Cardiac muscle cell (in vitro differentiated cells and primary cell): ENCODE measurements at regions not wholly inside any gene's neighbourhood (a gene's known extent, or its start where the extent isn't known, plus 50 kb on each side); places are given as distances from the start of the nearest gene placed in this dataset.

ENCODE experiments used
- DNase-seq, 2 donors: peaks; one replicate each; pipeline versions ENCODE4 v3.0.0 to v3.0.0-alpha.2; 2010 to 2017; ENCODE audit warnings: low read depth in 1 of 2, low spot score in 1 of 2
- H3K27ac ChIP-seq: fragments of 200-600 bp; sonication (generic); 2 replicates; pipeline ENCODE4 v1.5.1; 2016
- H3K27me3 ChIP-seq: fragments of 200-600 bp; sonication (generic); 2 replicates; pipeline ENCODE4 v1.6.0; 2016; ENCODE audit warnings: control low read depth
- H3K36me3 ChIP-seq: fragments of 200-600 bp; sonication (generic); 2 replicates; pipeline ENCODE4 v1.5.1; 2016; ENCODE audit warnings: control low read depth
- H3K4me1 ChIP-seq: fragments of 200-600 bp; sonication (generic); 2 replicates; pipeline ENCODE4 v1.8.1; 2017; ENCODE audit warnings: low read depth, mild to moderate bottlenecking, mixed run types
- H3K4me3 ChIP-seq: fragments of 200-600 bp; sonication (generic); 2 replicates; pipeline ENCODE4 v1.5.1; 2016; ENCODE audit warnings: mild to moderate bottlenecking
- H3K9me3 ChIP-seq: fragments of 200-600 bp; sonication (generic); 2 replicates; pipeline ENCODE4 v1.5.1; 2017; ENCODE audit warnings: low read depth, mild to moderate bottlenecking, control low read depth
- TF ChIP-seq, protein P1 (sequence below): IDR thresholded peaks from 2 replicates; pipeline ENCODE4 v1.5.1; 2012; ENCODE audit warnings: low read depth, mild to moderate bottlenecking, low read length

DNA sequence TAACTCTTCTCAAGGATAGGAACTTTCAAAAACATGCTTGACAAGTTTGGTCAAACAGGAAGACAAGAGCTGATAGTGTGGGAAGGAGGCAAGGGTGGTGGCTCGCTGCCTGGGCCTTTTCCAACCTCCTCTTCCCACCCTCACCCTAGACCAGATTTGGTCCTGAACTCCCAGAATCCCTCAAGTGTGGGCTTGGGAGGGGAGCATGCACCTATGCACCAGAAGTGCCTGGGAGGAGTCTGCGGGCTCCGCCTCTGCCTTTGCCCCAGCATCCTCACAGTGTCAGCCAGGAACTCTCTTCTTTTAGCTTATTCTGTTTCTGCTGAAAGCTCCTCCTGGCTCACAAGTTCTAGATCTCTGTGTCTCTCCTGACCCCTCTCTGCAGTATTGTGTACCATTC lies 126.2 kb upstream of the MRPS22 start:
- no peak for DNase-seq
- no peak overlapping the region for H3K4me3 ChIP-seq

DNA sequence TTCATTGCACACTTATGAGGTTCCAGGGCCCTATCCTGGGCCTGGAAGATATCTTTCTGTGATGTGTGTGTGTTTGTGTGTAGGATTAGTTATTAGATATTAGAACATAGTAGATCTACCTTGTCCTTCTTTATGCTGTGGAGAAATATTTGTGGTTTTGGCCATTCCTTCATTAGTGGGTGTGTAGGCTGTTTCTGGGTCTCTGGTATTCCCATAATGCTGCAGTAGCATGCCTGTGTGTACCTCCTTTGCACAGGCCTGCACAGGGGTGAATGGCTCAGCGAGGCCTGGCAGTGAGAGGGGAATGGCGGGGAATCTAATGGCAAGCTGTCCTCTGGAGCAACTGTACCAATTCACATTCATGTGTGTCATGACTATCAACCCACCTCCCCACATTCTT lies 125.8 kb upstream of the MRPS22 start:
- TF ChIP-seq, protein P1, sequence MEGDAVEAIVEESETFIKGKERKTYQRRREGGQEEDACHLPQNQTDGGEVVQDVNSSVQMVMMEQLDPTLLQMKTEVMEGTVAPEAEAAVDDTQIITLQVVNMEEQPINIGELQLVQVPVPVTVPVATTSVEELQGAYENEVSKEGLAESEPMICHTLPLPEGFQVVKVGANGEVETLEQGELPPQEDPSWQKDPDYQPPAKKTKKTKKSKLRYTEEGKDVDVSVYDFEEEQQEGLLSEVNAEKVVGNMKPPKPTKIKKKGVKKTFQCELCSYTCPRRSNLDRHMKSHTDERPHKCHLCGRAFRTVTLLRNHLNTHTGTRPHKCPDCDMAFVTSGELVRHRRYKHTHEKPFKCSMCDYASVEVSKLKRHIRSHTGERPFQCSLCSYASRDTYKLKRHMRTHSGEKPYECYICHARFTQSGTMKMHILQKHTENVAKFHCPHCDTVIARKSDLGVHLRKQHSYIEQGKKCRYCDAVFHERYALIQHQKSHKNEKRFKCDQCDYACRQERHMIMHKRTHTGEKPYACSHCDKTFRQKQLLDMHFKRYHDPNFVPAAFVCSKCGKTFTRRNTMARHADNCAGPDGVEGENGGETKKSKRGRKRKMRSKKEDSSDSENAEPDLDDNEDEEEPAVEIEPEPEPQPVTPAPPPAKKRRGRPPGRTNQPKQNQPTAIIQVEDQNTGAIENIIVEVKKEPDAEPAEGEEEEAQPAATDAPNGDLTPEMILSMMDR = no peak
- no peak overlapping the region for H3K27ac ChIP-seq
- no peaks in the 10 kb centered on the region for H3K36me3 ChIP-seq
- no peaks in the 10 kb centered on the region for H3K4me1 ChIP-seq
- H3K9me3 ChIP-seq = no peaks in the 10 kb centered on the region
- DNase-seq = no peak
- H3K4me3 ChIP-seq = no peak overlapping the region
- H3K27me3 ChIP-seq = peaks cover 2% of the 10 kb centered on the region

More for the DNA sequence above, 126.2 kb upstream of the MRPS22 start:
- H3K27me3 ChIP-seq = peaks cover 2% of the 10 kb centered on the region
- no peaks in the 10 kb centered on the region for H3K36me3 ChIP-seq
- H3K4me1 ChIP-seq = no peaks in the 10 kb centered on the region
- TF ChIP-seq, protein P1 = no peak
- H3K27ac ChIP-seq = no peak overlapping the region
- no peaks in the 10 kb centered on the region for H3K9me3 ChIP-seq

DNA sequence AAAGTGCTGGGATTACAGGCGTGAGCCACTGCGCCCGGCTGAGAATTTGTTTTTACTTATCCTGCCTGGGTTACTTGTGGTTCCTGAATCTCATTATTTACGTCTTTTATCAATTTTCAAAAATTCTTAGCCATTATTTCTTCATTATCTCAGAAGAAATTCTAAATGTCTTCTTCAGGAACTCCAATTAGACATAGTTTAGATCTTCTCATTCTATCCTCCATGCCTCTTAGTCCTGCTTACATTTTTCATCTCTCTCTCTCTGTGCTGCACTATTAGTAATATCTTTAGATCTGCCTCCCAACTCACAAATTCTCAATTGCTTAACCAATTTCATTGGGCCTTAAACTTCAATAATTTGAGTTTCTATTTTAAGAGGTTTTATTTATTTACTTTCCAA lies 124.4 kb upstream of the MRPS22 start:
- peaks cover 2% of the 10 kb centered on the region for H3K27me3 ChIP-seq
- no peaks in the 10 kb centered on the region for H3K9me3 ChIP-seq
- TF ChIP-seq, protein P1 = no peak
- no peaks in the 10 kb centered on the region for H3K4me1 ChIP-seq
- H3K36me3 ChIP-seq = no peaks in the 10 kb centered on the region
- no peak for DNase-seq
- no peak overlapping the region for H3K27ac ChIP-seq
- H3K4me3 ChIP-seq = no peak overlapping the region

DNA sequence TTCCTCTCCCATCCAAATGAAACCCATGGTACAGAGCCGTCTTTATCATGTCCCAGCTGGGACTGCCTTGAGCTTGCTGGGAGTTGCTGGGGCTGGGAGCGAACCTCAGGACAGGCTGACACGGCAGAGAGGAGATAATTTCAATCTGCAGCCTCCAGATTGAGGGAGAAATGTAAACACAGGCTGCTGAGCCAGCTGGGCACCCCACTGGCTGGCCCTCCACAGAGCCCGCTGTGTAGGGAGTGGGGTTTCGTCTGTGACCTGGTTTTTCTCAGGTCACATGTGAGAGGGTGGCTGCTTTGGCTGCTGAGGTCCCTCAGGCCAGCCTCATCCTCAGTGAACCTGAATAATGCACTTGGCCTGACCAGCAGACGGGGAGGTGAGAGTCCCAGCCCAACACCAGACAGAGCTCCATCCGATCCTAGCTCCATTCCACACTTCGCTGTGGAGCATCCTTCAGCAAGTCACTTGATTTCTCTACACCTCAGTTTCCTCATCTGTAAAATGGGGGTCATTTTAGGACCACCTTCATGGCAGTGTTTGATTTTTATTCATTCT lies 121.6 kb upstream of the MRPS22 start:
- no peak for DNase-seq
- no peaks in the 10 kb centered on the region for H3K9me3 ChIP-seq
- no peaks in the 10 kb centered on the region for H3K27me3 ChIP-seq
- H3K36me3 ChIP-seq = no peaks in the 10 kb centered on the region
- no peak overlapping the region for H3K27ac ChIP-seq
- no peak overlapping the region for H3K4me3 ChIP-seq
- TF ChIP-seq, protein P1 = no peak
- peaks cover 5% of the 10 kb centered on the region for H3K4me1 ChIP-seq

DNA sequence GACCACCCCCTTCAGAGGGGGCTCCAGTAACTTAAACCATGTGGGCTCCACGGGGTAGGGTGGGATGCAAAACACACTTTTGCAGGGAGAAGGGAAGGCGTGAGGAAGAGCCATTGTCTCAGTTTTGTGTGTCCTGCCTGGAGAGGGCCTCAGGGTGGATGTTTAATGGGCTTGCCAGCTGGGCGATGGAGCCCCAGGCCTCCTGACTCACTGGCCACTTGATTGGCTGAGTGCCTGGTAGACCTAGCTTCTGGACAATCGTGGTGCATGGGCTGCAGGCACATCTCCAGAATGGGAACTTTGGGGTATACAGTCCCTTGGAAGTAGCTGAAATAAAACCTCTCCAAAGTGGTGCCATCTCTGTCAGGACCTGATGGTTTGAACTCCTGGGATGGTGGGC lies 118.3 kb upstream of the MRPS22 start:
- Histone ChIP-seq H3K4me3 (no peak overlapping the region), H3K9me3 (no peaks in the 10 kb centered on the region), H3K27me3 (no peaks in the 10 kb centered on the region), H3K4me1 (peaks cover 7% of the 10 kb centered on the region), H3K27ac (no peak overlapping the region), H3K36me3 (no peaks in the 10 kb centered on the region)
- TF ChIP-seq, protein P1 = no peak
- DNase-seq = no peak

DNA sequence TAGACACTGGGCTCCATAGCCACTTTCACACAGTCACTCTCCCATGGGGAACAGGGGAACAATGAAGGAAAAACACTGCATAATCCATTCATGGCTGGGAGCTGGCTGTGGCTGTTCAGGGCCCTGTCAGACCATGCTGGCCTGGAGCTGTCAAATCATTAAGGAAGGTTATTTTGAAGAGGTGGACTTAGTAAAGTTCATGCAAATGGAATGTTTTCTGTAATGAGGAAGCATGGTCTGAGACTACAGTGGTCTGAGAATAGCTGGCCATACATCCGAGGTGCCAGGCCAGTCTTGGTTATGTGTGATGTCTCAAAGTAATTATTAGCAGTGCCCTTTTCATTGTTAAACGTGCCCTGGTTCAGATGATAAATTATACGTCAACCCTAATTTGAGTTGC lies 117.1 kb upstream of the MRPS22 start:
- peaks cover 7% of the 10 kb centered on the region for H3K4me1 ChIP-seq
- no peak for DNase-seq
- H3K36me3 ChIP-seq = no peaks in the 10 kb centered on the region
- TF ChIP-seq, protein P1 = no peak
- H3K9me3 ChIP-seq = no peaks in the 10 kb centered on the region
- H3K27ac ChIP-seq = peak overlapping the region; percentile 10
- no peaks in the 10 kb centered on the region for H3K27me3 ChIP-seq
- no peak overlapping the region for H3K4me3 ChIP-seq
